LNCAP (cell line): ENCODE measurements at regions not wholly inside any gene's neighbourhood (a gene's known extent, or its start where the extent isn't known, plus 50 kb on each side); places are given as distances from the start of the nearest gene placed in this dataset.

ENCODE experiments used
- CTCF ChIP-seq: fragments of 450-650 bp; IDR thresholded peaks from 2 replicates; pipeline ENCODE4 v1.5.1; 2017; ENCODE audit warnings: mild to moderate bottlenecking

DNA sequence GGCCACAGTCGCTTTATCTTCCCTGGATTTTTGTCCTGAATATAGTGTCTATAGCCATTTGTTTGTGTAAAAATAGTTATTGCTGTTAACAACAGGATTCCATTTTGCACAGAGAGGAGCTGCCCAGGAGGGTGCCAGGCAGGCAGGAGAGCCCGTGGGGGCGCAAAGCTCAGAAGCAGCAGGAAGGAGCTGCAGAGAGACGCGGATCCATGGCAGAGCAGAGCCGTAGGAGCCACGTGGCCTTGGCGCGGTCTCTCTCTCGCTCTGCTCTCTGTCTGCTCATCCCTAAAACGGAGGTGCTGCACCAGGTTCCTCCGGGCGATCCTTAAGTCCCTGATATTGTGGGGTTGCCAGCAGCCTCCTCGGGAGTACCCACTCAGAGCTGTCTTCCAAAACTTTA, 185.3 kb upstream of the MYT1L start:
- TF ChIP-seq CTCF: no peak

DNA sequence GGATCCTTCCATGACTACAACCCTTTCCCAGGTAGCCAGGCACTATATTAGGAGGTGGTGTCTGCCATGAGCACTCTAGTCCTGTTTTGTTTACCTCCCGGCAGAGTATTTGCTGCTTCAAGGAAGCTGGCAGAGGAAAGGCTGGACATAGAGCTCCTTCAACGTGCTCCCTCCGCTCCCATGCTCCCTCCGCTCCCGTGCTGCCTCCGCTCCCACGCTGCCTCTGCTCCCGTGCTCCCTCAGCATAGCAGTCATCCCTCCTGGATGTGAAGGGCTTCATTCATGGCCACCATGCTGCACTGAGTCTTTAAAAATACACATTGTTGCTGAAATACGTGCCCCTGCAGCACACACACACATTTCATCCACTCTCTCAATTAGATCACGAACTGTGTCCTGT, 181.9 kb upstream of the MYT1L start:
- TF ChIP-seq CTCF: no peak

GRCh38 chr2:2507417-2507997, 176.4 kb upstream of the MYT1L start:
- no peak for TF ChIP-seq CTCF

DNA sequence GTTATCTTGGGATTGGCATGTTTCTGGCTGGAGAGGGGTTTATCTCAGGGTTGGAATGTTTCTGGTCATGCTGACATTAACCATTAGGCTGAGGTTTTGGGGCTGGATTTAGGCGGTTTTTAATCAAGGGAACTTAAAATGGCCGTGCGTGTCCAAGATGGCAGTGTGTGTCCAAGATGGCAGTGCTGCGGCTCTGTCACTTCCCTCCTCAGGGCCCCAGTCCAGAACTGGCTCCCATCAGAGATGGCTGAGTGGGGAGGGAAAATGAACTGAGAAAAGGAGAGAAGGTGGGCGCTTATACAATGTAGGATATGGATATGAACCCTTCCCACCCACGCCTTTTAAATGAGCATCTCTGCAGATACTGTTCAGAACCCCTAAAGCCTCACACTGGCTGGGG, 175.5 kb upstream of the MYT1L start:
- no peak for TF ChIP-seq CTCF

- no peak for TF ChIP-seq CTCF
Measured at GRCh38 chr2:2505604-2506003, 174.5 kb upstream of the MYT1L start.

GRCh38 chr2:2503864-2504418, 172.9 kb upstream of the MYT1L start:
- no peak for TF ChIP-seq CTCF

- no peak for TF ChIP-seq CTCF
Measured at GRCh38 chr2:2502201-2502549, 171.1 kb upstream of the MYT1L start.
